ENCODE measurements at regions not wholly inside any gene's neighbourhood (a gene's known extent, or its start where the extent isn't known, plus 50 kb on each side); places are given as distances from the start of the nearest gene placed in this dataset.

DNA sequence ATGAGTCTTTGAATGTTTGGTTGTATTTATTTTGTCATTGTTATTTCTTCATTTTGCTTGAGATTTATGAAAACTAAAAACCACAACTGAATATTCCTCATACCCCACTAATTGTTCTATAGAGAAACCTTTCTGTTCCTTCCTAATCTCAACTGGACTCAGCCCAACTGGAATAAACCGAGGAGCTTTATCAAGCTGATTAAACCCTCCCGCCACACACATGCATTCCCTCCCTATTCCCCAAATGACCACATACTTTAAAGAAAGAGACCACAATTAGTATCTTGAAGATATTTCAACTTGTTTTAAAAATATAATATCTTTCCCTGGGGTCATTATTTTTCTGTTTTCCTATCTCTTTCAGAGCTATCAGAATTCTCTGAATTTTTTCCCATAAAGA is 107.5 kb downstream of the OSR1 start:
- intact Hi-C loops (cut with DNase I) = no loop called here
- Histone ChIP-seq H3K36me3 (no peaks in the 10 kb centered on the region), H3K27ac (no peak overlapping the region), H3K27me3 (no peaks in the 10 kb centered on the region), H3K4me3 (no peak overlapping the region), H3K4me1 (no peaks in the 10 kb centered on the region), H3K9me3 (no peaks in the 10 kb centered on the region)
- DNase-seq (no peak), ATAC-seq (no peak)
- TF ChIP-seq, protein P1, sequence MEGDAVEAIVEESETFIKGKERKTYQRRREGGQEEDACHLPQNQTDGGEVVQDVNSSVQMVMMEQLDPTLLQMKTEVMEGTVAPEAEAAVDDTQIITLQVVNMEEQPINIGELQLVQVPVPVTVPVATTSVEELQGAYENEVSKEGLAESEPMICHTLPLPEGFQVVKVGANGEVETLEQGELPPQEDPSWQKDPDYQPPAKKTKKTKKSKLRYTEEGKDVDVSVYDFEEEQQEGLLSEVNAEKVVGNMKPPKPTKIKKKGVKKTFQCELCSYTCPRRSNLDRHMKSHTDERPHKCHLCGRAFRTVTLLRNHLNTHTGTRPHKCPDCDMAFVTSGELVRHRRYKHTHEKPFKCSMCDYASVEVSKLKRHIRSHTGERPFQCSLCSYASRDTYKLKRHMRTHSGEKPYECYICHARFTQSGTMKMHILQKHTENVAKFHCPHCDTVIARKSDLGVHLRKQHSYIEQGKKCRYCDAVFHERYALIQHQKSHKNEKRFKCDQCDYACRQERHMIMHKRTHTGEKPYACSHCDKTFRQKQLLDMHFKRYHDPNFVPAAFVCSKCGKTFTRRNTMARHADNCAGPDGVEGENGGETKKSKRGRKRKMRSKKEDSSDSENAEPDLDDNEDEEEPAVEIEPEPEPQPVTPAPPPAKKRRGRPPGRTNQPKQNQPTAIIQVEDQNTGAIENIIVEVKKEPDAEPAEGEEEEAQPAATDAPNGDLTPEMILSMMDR (IDR thresholded peaks at IDR 0.05) = no peak

DNA sequence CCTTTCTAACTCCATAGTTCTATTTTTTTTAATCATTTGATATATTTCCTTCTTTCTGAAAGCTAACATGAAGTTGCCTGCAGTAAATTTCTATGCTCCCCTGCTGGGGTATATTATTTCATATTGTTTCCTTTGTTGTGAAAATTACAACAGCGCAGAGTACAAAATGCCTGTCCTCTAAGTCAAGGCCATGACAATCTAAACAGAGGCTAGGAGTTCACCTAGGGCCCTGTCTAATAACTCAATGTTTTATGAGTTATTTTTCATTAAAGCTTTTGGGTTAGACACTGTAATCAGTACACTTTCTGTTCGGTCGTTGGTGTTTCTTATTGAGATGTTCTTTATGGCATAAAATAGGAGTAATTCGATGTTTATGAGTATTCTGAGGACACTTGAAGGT is 111.2 kb downstream of the OSR1 start:
- TF ChIP-seq, protein P1 (IDR thresholded peaks at IDR 0.05) = no peak
- no peak for ATAC-seq
- no peaks in the 10 kb centered on the region for H3K27me3 ChIP-seq
- no peaks in the 10 kb centered on the region for H3K36me3 ChIP-seq
- no peaks in the 10 kb centered on the region for H3K4me1 ChIP-seq
- no peak overlapping the region for H3K27ac ChIP-seq
- no peak overlapping the region for H3K4me3 ChIP-seq
- intact Hi-C loops (cut with DNase I) = no loop called here
- DNase-seq = no peak
- H3K9me3 ChIP-seq = no peaks in the 10 kb centered on the region

DNA sequence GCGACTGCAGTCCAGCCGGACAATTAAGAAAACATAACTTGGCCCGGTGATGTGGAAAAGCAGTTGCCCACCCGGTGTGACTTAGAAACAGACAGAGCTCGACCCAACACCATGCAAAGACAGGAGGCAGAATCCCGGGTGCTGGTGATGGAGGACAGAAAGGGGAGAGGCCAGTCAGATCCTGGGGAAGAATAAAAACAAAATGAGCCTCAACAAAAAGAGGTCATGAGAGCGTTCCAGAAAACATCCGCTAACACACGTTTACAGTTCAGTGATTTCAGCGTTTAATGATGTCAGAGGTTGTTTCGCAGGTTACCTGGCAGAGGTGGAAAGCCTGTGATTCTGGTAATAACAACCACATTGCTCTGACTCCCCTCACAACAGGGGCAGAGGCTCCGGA is 111.9 kb downstream of the OSR1 start:
- Histone ChIP-seq H3K4me3 (no peak overlapping the region), H3K27me3 (no peaks in the 10 kb centered on the region), H3K9me3 (no peaks in the 10 kb centered on the region), H3K36me3 (no peaks in the 10 kb centered on the region), H3K4me1 (no peaks in the 10 kb centered on the region), H3K27ac (no peak overlapping the region)
- intact Hi-C loops (cut with DNase I) = no loop called here
- TF ChIP-seq, protein P1 (IDR thresholded peaks at IDR 0.05) = no peak
- ATAC-seq (no peak), DNase-seq (no peak)

DNA sequence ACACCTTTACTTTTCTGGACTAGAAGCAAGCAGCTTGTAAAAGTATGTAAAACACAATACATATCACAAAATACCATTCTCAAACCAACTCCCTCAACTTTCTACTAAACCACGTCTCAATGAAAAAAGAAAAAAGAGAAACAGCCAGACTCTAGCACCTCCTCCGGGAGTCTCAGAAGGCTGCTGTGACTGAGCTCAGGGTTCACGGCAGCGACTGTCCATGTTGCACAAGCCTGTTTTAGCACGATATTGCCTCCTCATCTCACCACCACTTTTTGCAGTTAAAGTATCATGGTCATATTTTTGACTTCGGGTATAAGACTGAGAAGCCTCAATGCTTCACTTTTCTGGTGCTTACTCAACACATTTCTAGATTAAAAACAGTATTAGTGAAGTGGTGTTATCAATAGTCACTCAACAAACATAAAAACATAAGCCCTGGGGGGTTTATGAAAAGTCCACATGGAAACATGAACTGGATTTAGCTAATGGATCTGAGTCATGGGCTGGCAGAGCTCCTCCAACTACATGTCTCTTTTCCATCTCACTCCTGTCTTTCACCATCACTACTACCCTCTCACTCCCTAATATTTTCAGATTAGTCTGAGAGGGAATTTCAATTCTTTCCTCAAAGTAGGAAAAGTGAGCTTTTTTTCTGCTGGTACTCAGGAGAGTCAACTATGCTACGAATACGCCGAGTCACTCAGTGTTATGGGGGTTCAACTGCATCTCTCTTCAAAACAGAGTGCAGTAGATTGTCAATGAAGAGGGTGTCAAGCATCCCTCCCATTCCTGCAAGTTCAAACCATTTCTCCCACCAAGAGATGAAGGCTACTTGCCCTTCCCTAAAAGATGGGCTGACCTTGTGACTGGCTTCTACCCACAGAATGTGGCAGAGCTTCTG is 113.7 kb downstream of the OSR1 start:
- Histone ChIP-seq H3K4me1 (no peaks in the 10 kb centered on the region), H3K27ac (no peak overlapping the region), H3K9me3 (no peaks in the 10 kb centered on the region), H3K36me3 (no peaks in the 10 kb centered on the region), H3K27me3 (no peaks in the 10 kb centered on the region), H3K4me3 (no peak overlapping the region)
- ATAC-seq (no peak), DNase-seq (no peak)
- intact Hi-C loops (cut with DNase I) = no loop called here
- TF ChIP-seq, protein P1 (IDR thresholded peaks at IDR 0.05) = no peak

DNA sequence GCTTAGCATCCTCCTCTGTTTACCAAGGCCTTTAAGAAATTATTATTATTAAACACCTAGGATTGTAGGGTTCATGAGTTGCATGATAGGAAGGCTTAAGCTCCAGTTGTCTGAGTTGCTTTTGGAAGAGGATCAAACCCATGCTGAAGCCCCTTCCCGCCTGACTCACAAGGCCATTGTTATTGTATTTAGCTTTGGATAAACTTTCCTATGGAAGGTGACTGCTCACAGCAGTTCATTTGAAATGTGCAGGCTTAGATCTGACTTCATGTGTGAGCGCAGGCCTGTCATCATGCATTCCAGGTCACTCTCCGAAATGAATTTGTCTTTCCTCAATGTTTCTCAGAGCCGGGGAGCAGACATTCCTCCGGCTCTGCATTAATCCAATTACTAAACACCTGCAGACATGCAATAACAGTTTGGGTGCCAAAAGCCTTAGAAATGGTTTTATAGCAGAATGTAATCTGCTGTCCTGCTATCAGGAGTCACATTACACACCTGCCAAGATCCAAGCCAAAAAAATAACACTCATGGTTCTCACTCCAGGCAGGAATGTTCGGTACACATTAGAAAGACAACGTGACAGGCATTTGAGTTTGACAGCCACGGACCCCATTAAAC is 119.9 kb downstream of the OSR1 start:
- no peaks in the 10 kb centered on the region for H3K27me3 ChIP-seq
- H3K4me3 ChIP-seq = no peak overlapping the region
- no peak overlapping the region for H3K27ac ChIP-seq
- TF ChIP-seq, protein P1 (IDR thresholded peaks at IDR 0.05) = no peak
- intact Hi-C loops (cut with DNase I) = no loop called here
- no peaks in the 10 kb centered on the region for H3K36me3 ChIP-seq
- ATAC-seq (no peak), DNase-seq (no peak)
- H3K4me1 ChIP-seq = no peaks in the 10 kb centered on the region
- no peaks in the 10 kb centered on the region for H3K9me3 ChIP-seq

All from upper lobe of right lung (tissue), 1 donor.